CD4-positive, alpha-beta T cell (primary cell): ENCODE measurements at regions not wholly inside any gene's neighbourhood (a gene's known extent, or its start where the extent isn't known, plus 50 kb on each side); places are given as distances from the start of the nearest gene placed in this dataset.

Source experiments
- ATAC-seq: fragments of 200-7000 bp; cut with Tn5 transposase; one replicate; pipeline ENCODE4 v1.10.0; 2022; ENCODE audit warnings: mild to moderate bottlenecking; ENCODE audit not compliant: poor library complexity
- CTCF ChIA-PET: fragments of 350-600 bp; sonication (Branson Sonifier 250); formaldehyde crosslinking; loops from one replicate; lab custom pipeline; 2021; ENCODE audit warnings: antibody characterized with exemption, inconsistent platforms; lab: Charles Lee
- POLR2A ChIA-PET: fragments of 350-600 bp; sonication (Branson Sonifier 250); formaldehyde crosslinking; loops from one replicate; lab custom pipeline; 2021; ENCODE audit warnings: antibody characterized with exemption, inconsistent platforms; lab: Charles Lee
- DNase-seq, 14 experiments: peaks; one replicate each; pipeline ENCODE4 v3.0.0-alpha.2; 2013 to 2020; ENCODE audit warnings: mixed read lengths in 2 of 14
- H3K27ac ChIP-seq, 2 donors: one replicate each; pipeline versions ENCODE4 v1.5.1 to v1.7.0; 2013; ENCODE audit warnings: low read length in 2 of 2, low read depth in 1 of 2, mild to moderate bottlenecking in 1 of 2
- H3K27me3 ChIP-seq, 2 experiments: 1 replicate in 1 of 2; 2 replicates in 1 of 2; pipeline versions ENCODE4 v1.6.1 to v1.7.0; 2013; ENCODE audit warnings: low read length in 2 of 2, control low read depth in 1 of 2, mild to moderate bottlenecking in 1 of 2, moderate library complexity in 1 of 2; ENCODE audit not compliant: insufficient read depth in 2 of 2, control insufficient read depth in 1 of 2
- H3K36me3 ChIP-seq: one replicate; pipeline ENCODE4 v1.6.1; 2013; ENCODE audit warnings: low read length, control low read depth; ENCODE audit not compliant: insufficient read depth
- H3K4me1 ChIP-seq: one replicate; pipeline ENCODE4 v1.6.1; 2013; ENCODE audit warnings: low read length, control low read depth; ENCODE audit not compliant: insufficient read depth
- H3K4me3 ChIP-seq: one replicate; pipeline ENCODE4 v1.5.1; 2013; ENCODE audit warnings: mild to moderate bottlenecking, low read length, moderate library complexity
- H3K9me3 ChIP-seq, 2 experiments: 1 replicate in 1 of 2; 2 replicates in 1 of 2; pipeline versions ENCODE4 v1.6.1 to v1.7.0; 2013; ENCODE audit warnings: low read length in 2 of 2, mild to moderate bottlenecking in 2 of 2, control low read depth in 1 of 2, moderate library complexity in 1 of 2; ENCODE audit not compliant: control insufficient read depth in 1 of 2, insufficient read depth in 1 of 2
- H3K27ac Mint-ChIP-seq: one replicate; pipeline ENCODE4 v1.8.0; 2020; ENCODE audit warnings: mixed read lengths
- H3K27me3 Mint-ChIP-seq: one replicate; pipeline ENCODE4 v1.8.0; 2021; ENCODE audit warnings: mixed read lengths
- H3K36me3 Mint-ChIP-seq: one replicate; pipeline ENCODE4 v1.8.0; 2021; ENCODE audit warnings: low read depth, mixed read lengths
- H3K4me1 Mint-ChIP-seq: one replicate; pipeline ENCODE4 v1.8.0; 2021; ENCODE audit warnings: low read depth, mixed read lengths
- H3K4me3 Mint-ChIP-seq: one replicate; pipeline ENCODE4 v1.8.0; 2020; ENCODE audit warnings: mild to moderate bottlenecking, mixed read lengths
- H3K9me3 Mint-ChIP-seq: one replicate; pipeline ENCODE4 v1.8.0; 2020; ENCODE audit warnings: mixed read lengths
- CTCF ChIP-seq: fragments of 200-600 bp; IDR thresholded peaks from one replicate; pipeline ENCODE4 v1.8.0; 2022; ENCODE audit warnings: antibody characterized with exemption, mild to moderate bottlenecking
- intact Hi-C, 2 experiments: fragments of 100-400 bp; cut with DNase I in 1 of 2; cut with micrococcal nuclease in 1 of 2; formaldehyde crosslinking; loops; one replicate each; pipeline versions ENCODE4 v1.15.1 to v1.9.0; 2023 to 2025; cut with DNase I, micrococcal nuclease

GRCh38 chr6:33895988-33896387, 92.2 kb upstream of the MLN start:
- TF ChIP-seq CTCF: no peak
- Mint-ChIP-seq H3K9me3 (no peaks in the 10 kb centered on the region), H3K4me3 (no peak overlapping the region), H3K27ac (no peak overlapping the region), H3K36me3 (no peaks in the 10 kb centered on the region), H3K27me3 (no peaks in the 10 kb centered on the region), H3K4me1 (peaks cover 28% of the 10 kb centered on the region)
- Histone ChIP-seq H3K4me3 (no peak overlapping the region), H3K36me3 (no peaks in the 10 kb centered on the region), H3K4me1 (peaks cover 28% of the 10 kb centered on the region), H3K27me3 (no peaks in the 10 kb centered on the region), H3K27ac (no peak overlapping the region), H3K9me3 (no peaks in the 10 kb centered on the region)
- ChIA-PET POLR2A (interaction anchor here (3.0 kb wide), 1 partner anchor 9 kb away, joined by 14 read pairs; no protein-coding TSS in a partner anchor), CTCF (no interaction called here)
- intact Hi-C loops: no loop called here
- ATAC-seq (no peak), DNase-seq (no peak)

- no peak overlapping the region for H3K4me3 ChIP-seq
- peak; percentile 76 for ATAC-seq
- Mint-ChIP-seq H3K9me3 (no peaks in the 10 kb centered on the region), H3K36me3 (no peaks in the 10 kb centered on the region), H3K4me3 (no peak overlapping the region), H3K27ac (peak overlapping the region; percentile 70), H3K4me1 (peaks cover 27% of the 10 kb centered on the region), H3K27me3 (no peaks in the 10 kb centered on the region)
- no peak for TF ChIP-seq CTCF
- DNase-seq: peak in 3 of 14 experiments; percentile 40 to 63 (median 45)
- intact Hi-C loops: no loop called here
- H3K9me3 ChIP-seq: no peaks in the 10 kb centered on the region
- no peaks in the 10 kb centered on the region for H3K36me3 ChIP-seq
- peaks cover 28% of the 10 kb centered on the region for H3K4me1 ChIP-seq
- H3K27ac ChIP-seq: no peak overlapping the region
- H3K27me3 ChIP-seq: no peaks in the 10 kb centered on the region
- ChIA-PET POLR2A (interaction anchor here (3.0 kb wide), 1 partner anchor 9 kb away, joined by 14 read pairs; no protein-coding TSS in a partner anchor), CTCF (no interaction called here)
Observed at GRCh38 chr6:33895296-33895695, 91.5 kb upstream of the MLN start.

GRCh38 chr6:33894438-33894837, 90.6 kb upstream of the MLN start:
- Mint-ChIP-seq H3K36me3 (no peaks in the 10 kb centered on the region), H3K4me3 (no peak overlapping the region), H3K9me3 (no peaks in the 10 kb centered on the region), H3K27me3 (no peaks in the 10 kb centered on the region), H3K27ac (no peak overlapping the region), H3K4me1 (peaks cover 27% of the 10 kb centered on the region)
- Histone ChIP-seq H3K9me3 (no peaks in the 10 kb centered on the region), H3K4me1 (peaks cover 28% of the 10 kb centered on the region), H3K27me3 (no peaks in the 10 kb centered on the region), H3K27ac (no peak overlapping the region), H3K36me3 (no peaks in the 10 kb centered on the region), H3K4me3 (no peak overlapping the region)
- DNase-seq (no peak), ATAC-seq (no peak)
- no peak for TF ChIP-seq CTCF
- CTCF ChIA-PET: no interaction called here
- POLR2A ChIA-PET: interaction anchor here (3.0 kb wide), 1 partner anchor 10 kb away, joined by 14 read pairs; no protein-coding TSS in a partner anchor
- intact Hi-C loops: no loop called here
